ENCODE measurements at regions not wholly inside any gene's neighbourhood (a gene's known extent, or its start where the extent isn't known, plus 50 kb on each side); places are given as distances from the start of the nearest gene placed in this dataset.

- no peaks in the 10 kb centered on the region for H3K36me3 ChIP-seq (ENCODE audit: control insufficient read depth, insufficient read depth, low read length)
- no peak for TF ChIP-seq POLR2AphosphoS5 (IDR thresholded peaks at IDR 0.05; ENCODE audit: low read depth, low read length)
- TF ChIP-seq TCF7L2 (IDR thresholded peaks at IDR 0.05; ENCODE audit: low read depth, low read length): no peak
- no peak for TF ChIP-seq CTCF (IDR thresholded peaks at IDR 0.05)
- TF ChIP-seq SIN3A (IDR thresholded peaks at IDR 0.05; ENCODE audit: borderline replicate concordance, insufficient read depth, low read depth, low read length): no peak
- TF ChIP-seq REST (IDR thresholded peaks at IDR 0.05; ENCODE audit: insufficient read depth in 1 of 2, low read depth in 2 of 2, low read length in 1 of 2): no peak
- in situ Hi-C loops (cut with HindIII; ENCODE audit: low pct_unique_long_range_greater_than_20kb, low sequenced_read_pairs): no loop called here
- no peak overlapping the region for H3K4me3 ChIP-seq (ENCODE audit: low read depth in 2 of 2, low read length in 2 of 2)
- ChIA-PET CTCF (no interaction called here), POLR2A (interaction anchor here (0.7 kb wide), 1 partner anchor 45 kb away, joined by 3 read pairs; no protein-coding TSS in a partner anchor)
- BruUV-seq (replicated peaks): no TSS peak
- H3K4me1 ChIP-seq (ENCODE audit: control insufficient read depth, insufficient read depth, low read length): no peaks in the 10 kb centered on the region; the same call in 1 of the 2 replicates
- ATAC-seq (no peak), DNase-seq (ENCODE audit: low read depth, low spot score) (no peak)
- no peaks in the 10 kb centered on the region for H3K27me3 ChIP-seq (ENCODE audit: control insufficient read depth, insufficient read depth, low read length)
- no peak overlapping the region for H3K27ac ChIP-seq (ENCODE audit: low read length)
- H3K9me3 ChIP-seq (ENCODE audit: control insufficient read depth, insufficient read depth, low read depth, low read length): no peaks in the 10 kb centered on the region
- intact Hi-C loops (cut with micrococcal nuclease; ENCODE audit: unreplicated experiment): no loop called here
Measured at GRCh38 chr15:59828263-59828662, 139.1 kb upstream of the BNIP2 start.

- Histone ChIP-seq H3K36me3 (ENCODE audit: control insufficient read depth, insufficient read depth, low read length) (no peaks in the 10 kb centered on the region), H3K27ac (ENCODE audit: low read length) (no peak overlapping the region), H3K4me1 (ENCODE audit: control insufficient read depth, insufficient read depth, low read length) (no peaks in the 10 kb centered on the region; the same call in 1 of the 2 replicates), H3K27me3 (ENCODE audit: control insufficient read depth, insufficient read depth, low read length) (no peaks in the 10 kb centered on the region), H3K9me3 (ENCODE audit: control insufficient read depth, insufficient read depth, low read depth, low read length) (no peaks in the 10 kb centered on the region), H3K4me3 (ENCODE audit: low read depth in 2 of 2, low read length in 2 of 2) (no peak overlapping the region)
- BruUV-seq (replicated peaks): no TSS peak
- intact Hi-C loops (cut with micrococcal nuclease; ENCODE audit: unreplicated experiment) (no loop called here), in situ Hi-C loops (cut with HindIII; ENCODE audit: low pct_unique_long_range_greater_than_20kb, low sequenced_read_pairs) (no loop called here)
- ATAC-seq: peak; percentile 45; the same call in 1 of the 2 replicates
- no peak for DNase-seq (ENCODE audit: low read depth, low spot score)
- POLR2A ChIA-PET: no interaction called here
- TF ChIP-seq CTCF (IDR thresholded peaks at IDR 0.05) (no peak), TCF7L2 (IDR thresholded peaks at IDR 0.05; ENCODE audit: low read depth, low read length) (no peak), SIN3A (IDR thresholded peaks at IDR 0.05; ENCODE audit: borderline replicate concordance, insufficient read depth, low read depth, low read length) (no peak), REST (IDR thresholded peaks at IDR 0.05; ENCODE audit: insufficient read depth in 1 of 2, low read depth in 2 of 2, low read length in 1 of 2) (no peak), POLR2AphosphoS5 (IDR thresholded peaks at IDR 0.05; ENCODE audit: low read depth, low read length) (no peak)
- CTCF ChIA-PET: no interaction called here
Measured at GRCh38 chr15:59825901-59826300, 136.8 kb upstream of the BNIP2 start.

Data from Panc1 (cell line).